Colonic mucosa (tissue), 4 donors: ENCODE measurements at regions not wholly inside any gene's neighbourhood (a gene's known extent, or its start where the extent isn't known, plus 50 kb on each side); places are given as distances from the start of the nearest gene placed in this dataset.
A peak's percentile ranks its signal among the peaks of the same experiment; 100 is the strongest.
"Not testable (repeated sequence)": the region's sequence is repeated elsewhere in the genome, so short reads cannot be mapped to it uniquely, and the experiment has no call there.

ENCODE experiments used
- DNase-seq: peaks from one replicate; pipeline ENCODE4 v3.0.0-alpha.2; 2020
- H3K27ac ChIP-seq: fragments of 200-600 bp; one replicate; pipeline ENCODE4 v1.8.0; 2021
- H3K27me3 ChIP-seq: fragments of 200-600 bp; one replicate; pipeline ENCODE4 v1.8.0; 2021
- H3K36me3 ChIP-seq: fragments of 200-600 bp; one replicate; pipeline ENCODE4 v1.8.0; 2021
- H3K4me1 ChIP-seq: fragments of 200-600 bp; one replicate; pipeline ENCODE4 v1.8.0; 2021; ENCODE audit warnings: mild to moderate bottlenecking
- H3K4me3 ChIP-seq: fragments of 200-600 bp; one replicate; pipeline ENCODE4 v1.8.0; 2021
- H3K9ac ChIP-seq, 2 donors: one replicate each; pipeline ENCODE4 v1.7.0; 2013; ENCODE audit warnings: control low read depth in 2 of 2, low read depth in 2 of 2, low read length in 2 of 2
- H3K9me3 ChIP-seq: fragments of 200-600 bp; one replicate; pipeline ENCODE4 v1.8.0; 2021
- intact Hi-C: fragments of 100-400 bp; cut with DNase I; formaldehyde crosslinking; loops from one replicate; pipeline ENCODE4 v1.14.1; 2022
- donor health status: healthy.
- donor health status: DM: no; HTN: no; CAD: no.
- donor health status: DM: no; HTN: no; CAD: no.

DNA sequence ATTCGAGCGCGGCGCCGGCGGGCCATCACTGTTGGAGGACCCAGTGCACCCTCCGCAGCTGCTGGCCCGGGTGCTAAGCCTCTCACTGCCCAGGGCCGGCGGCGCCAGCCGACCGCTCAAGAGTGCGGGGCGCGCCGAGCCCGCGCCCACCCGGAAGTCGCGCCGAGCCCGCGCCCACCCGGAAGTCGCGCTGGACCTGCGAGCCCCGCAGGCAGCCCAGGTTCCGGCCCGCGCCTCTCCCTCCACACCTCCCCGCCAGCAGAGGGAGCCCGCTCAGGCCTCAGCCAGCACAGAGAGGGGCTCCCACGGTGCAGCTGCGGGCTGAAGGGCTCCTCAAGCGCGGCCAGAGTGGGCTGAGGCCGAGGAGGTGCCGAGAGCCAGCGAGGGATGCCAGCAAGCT is 170.8 kb downstream of the GTF2H2C_2 start:
- H3K27ac ChIP-seq, H3K4me3 ChIP-seq, H3K9ac ChIP-seq, intact Hi-C loops, H3K27me3 ChIP-seq, H3K4me1 ChIP-seq, H3K9me3 ChIP-seq, H3K36me3 ChIP-seq: not testable (repeated sequence)
- peak; percentile 30 for DNase-seq
